ENCODE measurements at regions not wholly inside any gene's neighbourhood (a gene's known extent, or its start where the extent isn't known, plus 50 kb on each side); places are given as distances from the start of the nearest gene placed in this dataset.

DNA sequence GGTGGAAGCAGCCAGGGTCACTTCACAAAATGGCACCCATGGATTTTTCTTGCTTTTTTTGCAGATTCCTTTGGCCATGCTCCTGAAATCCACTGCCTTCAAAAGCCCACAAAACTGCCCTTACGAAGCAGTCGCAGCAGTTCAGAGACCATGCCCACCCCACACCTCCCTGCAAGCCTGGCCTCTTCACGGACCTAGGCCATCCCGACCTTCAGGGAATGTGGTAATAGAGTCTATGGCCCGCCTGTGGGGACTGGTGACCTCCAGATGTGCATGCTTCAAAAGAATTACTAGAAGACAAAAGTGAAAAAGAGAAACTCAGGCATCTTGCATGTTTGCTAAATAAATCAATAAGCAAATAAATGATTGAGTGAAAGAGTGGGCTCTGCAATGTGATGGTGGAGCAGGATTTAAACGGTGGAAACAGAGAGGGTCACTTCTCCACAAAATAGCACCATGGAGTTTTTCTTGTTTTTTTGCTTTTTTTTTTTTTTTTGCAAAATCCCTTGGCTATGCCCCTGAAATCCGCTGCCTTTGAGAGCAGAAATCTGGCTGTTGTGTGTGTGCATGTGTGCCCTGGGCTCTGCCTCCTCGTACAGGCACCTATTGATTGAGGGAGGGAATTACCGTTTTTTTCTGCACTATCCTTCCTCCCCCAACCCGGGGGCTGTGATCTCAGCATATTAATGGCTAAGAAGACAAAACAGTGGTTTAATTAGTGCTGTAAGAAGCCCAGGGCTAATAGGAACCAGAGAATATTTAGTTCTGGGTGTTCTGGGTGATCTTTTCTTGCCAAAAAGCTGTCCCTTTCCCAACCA lies 107.4 kb downstream of the PXDC1 start:
- DNase-seq (ENCODE audit: low read depth), result no peak

DNA sequence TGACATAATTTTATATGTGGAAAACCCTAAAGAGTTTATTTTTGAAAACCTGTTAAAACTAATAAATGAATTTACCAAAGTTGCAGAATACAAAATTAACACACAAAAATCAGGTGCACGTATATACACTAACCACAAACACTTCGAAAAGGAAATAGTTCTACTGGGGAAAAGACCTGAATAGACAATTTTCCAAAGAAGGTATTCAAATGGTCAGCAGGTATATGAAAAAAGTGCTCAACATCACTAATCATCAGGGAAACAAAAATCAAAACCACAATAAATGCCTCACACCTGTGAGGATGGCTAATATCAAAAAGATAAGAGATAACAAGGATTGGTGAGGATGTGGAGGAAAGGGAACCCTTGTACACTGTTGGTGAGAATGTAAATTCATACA lies 110.6 kb downstream of the PXDC1 start:
- DNase-seq (ENCODE audit: low read depth), result no peak

DNA sequence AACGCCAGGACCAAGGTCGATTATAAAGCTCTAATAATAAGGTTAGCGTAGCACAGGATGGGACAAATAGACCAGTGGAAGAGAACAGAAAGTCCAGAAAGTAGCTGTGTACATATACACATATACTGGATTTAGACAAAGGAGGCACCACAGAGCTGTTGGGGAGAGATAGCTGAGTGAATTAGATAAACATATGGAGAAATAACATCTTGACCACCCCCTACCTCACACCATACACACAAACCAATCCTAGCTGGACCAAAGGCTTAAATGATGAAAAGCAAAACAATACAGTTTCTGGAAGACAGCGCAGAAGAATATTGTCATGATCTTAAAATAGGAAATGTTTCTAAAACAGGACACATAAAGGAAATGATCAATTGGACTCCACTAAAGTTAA lies 112.9 kb downstream of the PXDC1 start:
- no peak for DNase-seq (ENCODE audit: low read depth)

DNA sequence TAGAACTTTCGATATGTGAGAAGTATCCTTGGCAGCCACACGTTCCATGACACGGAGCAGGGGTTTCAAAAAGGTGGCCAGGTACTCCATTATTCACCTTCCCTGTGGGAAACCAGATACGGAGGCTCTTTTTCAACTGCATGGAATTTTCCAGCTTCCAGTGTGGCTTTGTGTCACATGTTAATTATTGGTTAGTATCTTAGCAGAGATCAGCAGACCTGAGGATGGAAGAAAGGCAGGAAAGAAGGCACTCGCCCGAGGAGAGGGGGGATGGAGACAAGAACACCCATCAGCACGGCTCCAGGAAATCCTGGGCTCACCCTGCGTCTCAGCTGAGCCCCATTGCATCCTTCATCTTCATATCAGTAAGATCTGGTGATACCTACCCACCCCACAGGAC lies 115.5 kb downstream of the PXDC1 start:
- DNase-seq (ENCODE audit: low read depth), result no peak

DNA sequence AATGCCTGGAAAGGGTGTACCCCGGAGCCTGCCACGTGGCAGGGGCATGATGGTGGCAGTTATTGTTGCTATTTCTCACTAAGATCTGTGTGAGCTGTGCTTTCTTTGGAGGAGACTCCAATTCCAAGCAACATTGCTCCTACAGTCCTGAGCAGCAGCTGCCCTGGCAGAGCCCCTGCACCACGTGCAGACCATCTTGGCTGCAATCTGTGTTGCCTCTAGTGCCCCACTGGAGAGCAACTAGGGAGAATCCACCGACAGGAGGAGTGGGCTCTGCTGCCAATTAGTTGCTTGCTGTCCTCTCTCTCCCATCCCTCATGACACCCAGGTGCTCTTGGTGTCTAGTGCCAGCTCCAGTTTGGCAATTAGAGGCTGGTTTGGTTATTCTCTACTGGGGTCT lies 116.0 kb downstream of the PXDC1 start:
- DNase-seq (ENCODE audit: low read depth), result no peak

DNA sequence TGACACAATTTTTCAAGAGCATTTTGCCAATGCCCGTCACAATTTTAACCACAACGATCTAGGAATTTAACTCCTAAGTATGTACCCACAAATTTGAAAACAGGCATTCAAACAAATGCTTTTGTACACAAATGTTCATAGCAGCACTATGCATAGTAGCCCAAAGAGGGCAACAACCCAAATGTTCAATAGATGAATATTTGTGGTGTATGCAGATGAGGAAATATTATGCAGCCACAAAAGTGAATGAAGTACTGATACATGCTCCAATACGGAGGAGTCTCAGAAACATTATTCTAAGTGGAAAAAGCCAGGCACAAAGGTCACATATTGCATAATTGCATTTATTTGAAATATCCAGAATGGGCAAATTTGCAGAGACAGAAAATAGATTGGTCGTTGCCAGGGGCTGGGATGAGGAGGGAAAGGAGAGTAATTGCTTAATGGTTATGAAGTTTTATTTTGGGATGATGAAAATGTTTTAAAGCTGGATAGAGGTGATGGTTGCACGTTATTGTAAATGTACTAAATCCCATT lies 117.2 kb downstream of the PXDC1 start:
- no peak for DNase-seq (ENCODE audit: low read depth)

DNA sequence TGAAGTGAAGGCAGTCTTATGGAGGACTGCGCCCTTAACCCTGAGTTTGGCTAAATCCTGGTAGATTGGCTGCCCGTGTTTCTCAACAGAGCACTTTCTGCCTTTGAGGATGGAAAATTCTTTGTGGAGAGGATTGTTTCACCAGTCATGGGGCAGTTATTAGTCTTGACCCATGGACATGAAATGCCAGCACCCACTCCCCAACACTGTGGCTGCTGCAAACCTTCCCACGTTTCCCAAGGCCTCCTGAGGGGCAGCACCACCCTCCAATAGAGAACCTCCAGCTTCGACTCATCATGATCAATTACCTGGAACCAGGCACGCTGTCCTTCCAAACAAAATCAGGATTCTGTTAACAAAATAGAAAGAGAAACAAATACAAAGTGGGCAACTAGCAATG lies 117.8 kb downstream of the PXDC1 start:
- no peak for DNase-seq (ENCODE audit: low read depth)

DNA sequence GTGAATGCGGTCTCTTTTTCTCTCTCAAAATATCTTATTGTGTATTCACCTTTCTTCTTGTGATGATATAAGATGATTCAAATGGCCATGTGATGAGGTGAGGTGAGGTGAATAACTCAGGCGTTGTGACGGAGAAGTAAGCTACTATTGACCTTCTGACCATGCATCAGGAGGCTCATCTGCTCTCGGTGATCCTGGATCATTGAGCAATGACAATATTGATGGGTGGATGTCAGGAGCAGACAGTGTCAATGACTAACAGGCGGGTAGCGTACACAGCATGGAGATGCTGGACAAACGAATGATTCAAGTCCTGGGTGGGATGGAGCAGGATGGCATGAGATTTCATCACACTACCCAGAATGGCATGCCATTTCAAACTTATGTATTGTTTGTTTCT lies 119.6 kb downstream of the PXDC1 start:
- no peak for DNase-seq (ENCODE audit: low read depth)

DNA sequence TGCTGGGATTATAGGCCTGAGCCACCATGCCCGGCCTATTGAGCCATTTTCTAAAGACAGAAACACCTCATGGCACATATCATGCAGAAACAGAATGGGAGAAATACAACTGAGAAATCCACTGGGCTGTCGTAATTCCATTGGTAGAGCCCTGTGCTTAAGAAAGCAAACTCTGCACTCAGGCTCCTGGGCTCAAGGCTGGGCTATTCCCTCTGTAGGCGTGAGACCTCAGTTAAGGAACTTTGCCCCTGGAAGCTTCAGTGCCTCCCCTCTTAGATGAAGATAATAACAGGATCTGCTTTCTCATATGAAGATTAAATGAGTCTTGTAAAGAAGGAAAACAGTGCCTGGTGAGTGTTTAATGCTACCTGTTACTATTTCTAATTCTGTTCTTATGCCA lies 120.3 kb downstream of the PXDC1 start:
- no peak for DNase-seq (ENCODE audit: low read depth)

DNA sequence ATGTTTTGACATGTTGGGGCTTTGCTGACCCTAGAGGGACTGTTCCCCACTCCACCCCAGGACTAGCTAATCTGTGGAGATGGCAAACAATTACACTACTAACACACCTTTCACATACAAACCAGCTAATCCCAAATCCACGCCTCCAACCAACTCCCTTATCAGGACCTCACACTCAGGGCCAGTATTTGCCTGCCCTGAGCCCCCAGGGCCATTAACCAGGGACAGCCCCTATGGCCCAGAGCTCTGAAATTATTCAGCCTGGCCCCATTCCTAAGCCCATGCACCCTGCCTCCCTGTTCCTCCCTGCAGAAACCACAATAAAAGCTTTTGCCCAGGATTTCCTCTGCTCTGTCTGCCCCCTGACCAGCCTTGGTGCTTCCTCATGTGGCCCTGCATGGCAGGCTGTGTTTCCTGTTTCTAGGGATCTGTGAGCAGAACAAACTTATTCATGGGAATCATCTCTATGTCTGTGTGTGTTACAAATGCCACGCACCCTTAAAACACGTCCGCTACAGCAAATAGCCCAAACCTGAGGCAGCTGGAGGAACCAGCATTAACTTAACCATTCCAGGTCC lies 121.2 kb downstream of the PXDC1 start:
- DNase-seq (ENCODE audit: low read depth), result no peak

DNA sequence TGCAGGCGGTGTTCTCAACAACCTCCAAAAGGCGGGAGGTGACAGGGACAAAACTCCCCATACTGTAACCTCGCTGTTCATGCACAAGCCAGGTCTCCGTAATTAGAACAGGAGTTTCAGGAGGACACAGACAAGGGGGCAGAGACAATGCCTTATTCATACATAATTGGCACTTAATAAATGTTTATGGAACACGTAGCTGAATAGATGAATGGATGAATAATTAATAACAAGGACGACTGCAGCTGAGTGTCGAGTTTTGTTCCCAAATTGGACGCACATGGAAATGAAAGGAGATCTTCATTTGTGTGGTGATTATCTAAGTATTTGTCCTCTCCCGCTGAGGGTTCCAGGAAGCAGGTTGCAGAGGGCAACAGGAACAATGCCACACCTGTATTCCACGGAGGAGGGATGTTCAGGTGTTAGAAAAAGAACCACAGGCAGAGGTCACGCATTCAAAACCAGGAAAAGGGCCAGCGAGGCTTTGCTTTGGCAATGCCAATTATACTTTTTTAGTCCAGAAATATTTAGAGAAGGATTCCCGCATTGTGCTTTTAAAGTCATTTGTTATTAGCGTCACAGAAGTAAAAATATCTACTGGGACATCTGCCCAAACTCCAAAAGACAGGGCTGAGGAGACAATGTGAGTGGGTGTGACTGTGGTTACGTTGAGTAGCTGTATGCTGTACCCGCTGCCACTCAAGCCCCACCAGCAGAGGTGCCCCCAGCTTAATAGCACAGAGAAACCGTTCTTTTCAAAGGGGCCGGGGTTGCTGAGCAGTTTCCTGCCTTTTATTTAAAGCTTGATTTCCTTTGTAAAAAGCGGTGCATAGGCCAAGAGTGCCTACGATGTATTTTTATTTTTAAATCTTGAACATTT lies 123.3 kb downstream of the PXDC1 start:
- DNase-seq (ENCODE audit: low read depth), result no peak

DNA sequence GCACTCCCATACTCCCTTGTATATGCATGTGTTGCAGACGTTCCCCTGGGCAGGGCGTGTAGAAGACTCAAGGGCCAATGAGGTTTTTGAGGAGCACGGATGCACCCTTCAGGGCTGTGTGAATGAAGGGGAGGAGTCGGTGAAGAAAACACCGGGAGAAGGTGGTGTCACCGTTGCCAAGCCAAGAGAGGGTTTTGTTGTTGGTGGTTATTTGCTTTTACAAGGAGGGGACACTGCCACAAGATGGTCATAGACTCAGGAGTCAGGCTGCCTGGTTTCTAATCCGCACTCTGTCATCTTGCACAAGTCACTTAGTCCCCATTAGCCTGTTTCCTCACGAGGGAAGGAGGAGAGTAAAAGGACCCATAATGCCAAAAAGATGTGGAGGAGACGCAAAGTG lies 124.0 kb downstream of the PXDC1 start:
- no peak for DNase-seq (ENCODE audit: low read depth)

DNA sequence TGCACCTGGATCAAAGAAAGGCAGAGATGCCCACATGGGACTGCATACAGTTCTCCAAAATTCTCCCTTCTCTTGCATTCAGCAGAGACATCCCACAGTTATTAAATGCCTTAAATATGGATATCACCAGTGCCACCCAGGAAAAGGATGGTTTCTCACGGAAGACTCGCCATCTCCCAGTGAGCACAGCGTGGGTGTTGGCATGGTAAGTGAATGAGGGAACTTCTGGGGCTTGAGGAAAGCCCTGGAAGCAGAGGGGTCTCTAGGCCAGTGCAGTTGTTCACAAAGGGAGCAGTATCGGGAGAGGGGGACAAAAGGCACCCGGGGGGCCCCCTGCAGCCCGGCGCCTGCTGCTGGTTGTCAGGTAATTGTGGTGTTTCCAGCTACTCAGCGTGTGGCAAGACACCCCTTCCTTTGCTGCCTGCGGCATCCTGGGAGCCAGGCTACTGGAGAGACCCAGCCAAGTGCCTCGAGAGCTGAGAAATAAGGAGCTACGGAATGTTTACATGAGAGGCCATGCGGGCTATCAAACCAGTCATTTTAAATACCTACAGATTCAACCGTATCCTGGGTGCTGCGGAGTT lies 125.4 kb downstream of the PXDC1 start:
- no peak for DNase-seq (ENCODE audit: low read depth)

DNA sequence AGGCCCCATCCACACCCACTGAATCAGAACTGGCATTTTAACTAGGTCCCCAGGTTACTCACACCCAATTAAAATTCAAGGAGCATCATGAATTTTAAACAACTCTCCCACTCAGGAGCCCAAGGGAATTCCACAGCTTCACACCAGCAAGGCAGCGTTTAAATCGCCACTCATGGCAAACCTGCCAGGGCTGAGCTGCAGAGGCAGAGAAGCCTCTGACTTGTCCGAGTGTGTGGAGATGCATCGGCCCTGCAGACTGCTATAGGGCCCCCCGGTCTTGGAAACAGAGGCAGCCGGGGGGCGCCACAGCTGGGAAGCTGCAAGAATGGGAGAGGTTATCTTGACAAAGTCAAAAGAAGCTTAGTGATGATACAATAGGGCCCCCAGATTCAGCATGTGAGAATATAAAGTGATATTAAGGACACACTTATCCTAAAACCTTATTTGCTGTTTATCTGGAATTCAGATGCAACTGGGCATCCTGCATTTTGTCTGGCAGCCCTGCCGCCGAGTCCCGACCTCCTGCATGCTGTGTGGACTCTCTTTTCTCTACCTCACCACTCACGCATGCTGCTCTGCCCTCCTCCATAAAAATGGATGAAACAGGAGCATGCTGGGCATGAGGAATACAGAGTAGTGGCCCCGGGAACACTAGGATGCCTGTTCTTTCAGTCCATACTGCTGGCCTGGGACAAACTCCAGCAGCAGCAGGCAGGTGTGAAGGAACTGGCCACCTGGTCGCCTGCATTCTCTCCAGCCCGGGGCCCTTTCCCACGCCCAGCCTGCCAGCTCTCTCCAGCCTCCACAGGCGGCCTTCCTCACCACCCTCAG lies 126.1 kb downstream of the PXDC1 start:
- no peak for DNase-seq (ENCODE audit: low read depth)

DNA sequence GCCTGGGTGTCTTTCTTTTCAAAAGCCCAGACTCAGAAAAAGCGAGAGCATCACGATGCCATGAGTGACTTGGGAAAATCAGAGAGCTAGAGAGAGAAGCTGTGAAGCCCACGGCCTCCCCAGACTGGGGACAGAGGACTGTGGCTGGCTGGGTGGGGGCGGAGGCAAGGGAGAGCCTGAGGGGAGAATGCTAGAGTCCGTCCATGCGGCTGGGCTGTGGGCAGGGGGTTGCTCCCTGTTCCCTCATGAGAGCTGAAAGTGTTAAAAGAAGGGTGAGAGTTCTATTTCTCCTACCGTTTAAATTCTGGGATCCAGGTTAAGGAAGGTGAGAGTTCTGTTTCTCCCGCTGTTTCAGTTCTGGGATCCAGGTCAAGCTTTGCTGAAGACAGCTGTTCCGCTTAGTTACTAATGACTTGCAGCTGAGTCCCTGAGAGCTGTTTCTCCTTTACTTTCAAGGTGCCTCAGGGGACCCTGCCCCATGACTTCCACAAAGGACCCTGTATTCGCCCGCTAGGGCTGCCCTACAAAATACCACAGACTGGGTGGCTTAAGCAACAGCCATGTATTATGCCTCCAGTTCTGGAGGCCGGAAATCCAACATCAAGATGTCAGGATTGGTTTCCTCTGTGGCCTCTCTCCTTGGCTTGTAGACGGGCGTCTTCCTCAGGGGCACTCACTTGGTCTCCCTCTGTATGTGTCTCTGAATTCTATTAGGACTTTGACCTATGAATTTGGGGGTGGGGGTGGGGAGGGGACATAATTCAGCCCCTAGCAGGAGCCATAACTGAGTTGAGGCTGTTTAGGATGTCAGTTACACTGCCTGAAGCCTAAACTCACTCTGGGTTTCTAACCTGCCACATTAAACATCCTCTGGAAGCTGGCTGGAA lies 127.0 kb downstream of the PXDC1 start:
- DNase-seq (ENCODE audit: low read depth), result no peak

DNA sequence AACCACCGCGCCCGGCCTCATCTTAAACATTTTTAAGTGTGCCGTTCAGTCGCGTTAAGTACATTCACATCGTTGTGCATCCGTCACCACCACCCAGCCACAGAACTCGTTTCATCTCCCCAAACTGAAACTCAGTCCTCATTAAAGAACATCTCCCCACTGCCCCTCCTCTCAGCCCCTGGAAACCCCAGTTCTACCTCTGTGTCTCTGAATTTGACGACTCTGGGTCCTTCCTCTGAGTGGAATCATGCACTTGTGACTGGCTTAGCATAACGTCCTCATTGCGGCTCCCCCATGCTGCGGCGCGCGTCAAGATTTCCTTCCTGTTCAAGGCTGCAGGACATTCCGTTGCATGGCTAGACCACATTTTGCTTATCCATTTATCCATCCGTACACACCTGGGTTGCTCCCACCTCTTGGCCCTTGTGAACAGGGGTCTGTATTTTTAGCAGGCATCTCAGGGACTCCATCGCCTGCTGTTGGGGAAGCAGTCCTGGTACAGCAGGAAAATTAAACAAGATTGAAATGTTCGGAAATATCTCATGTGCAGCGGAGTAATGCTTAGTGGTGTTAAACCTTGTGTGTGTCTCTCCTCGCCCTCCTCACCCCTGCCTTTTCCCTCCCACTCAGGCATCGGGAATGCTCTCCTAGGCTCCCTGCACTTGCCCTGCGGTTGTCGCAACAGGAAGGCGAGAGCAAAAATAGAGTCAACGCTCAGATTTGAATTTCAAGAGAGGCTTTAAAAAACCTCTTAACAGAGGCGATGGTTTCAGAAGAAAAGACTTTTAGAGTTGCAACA lies 127.9 kb downstream of the PXDC1 start:
- DNase-seq (ENCODE audit: low read depth), result no peak

DNA sequence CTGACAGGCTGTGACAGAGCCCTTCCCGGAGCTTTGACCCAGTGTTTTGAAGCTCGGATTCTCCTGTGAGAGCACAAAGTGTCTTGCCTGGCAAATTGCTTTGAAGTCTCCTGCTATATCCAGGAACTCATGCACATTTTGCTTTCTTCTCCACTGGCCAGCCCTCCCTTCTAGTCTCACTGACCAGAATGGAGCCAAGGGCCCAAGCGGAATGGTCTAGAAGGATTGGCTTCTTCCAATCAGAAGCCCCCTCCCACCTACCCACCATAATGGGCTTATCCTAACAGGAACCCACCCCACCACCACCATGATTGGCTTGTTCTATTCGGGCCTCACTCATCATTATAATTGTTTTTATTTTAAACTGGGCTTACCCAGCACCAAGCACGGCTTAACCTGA lies 130.1 kb downstream of the PXDC1 start:
- DNase-seq (ENCODE audit: low read depth), result no peak

DNA sequence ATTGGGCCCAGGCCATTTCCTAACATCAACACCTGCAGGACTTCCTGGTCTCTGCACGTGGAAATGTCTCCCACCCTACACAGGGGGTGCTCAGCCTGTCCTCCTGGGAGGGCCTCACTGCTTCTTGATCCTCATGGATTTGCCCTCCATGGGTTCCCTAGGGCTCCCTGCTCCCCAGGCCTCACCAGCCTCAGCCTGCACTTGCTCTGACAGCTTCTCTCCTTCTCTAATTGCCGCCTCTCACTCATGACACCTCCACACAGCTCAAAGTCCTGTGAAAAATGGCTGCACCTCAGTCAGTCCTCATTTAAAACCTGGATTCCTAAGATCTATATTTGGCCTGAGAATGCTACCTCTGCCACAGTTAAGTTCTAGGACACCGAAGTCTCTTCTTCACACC lies 130.6 kb downstream of the PXDC1 start:
- DNase-seq (ENCODE audit: low read depth), result no peak

DNA sequence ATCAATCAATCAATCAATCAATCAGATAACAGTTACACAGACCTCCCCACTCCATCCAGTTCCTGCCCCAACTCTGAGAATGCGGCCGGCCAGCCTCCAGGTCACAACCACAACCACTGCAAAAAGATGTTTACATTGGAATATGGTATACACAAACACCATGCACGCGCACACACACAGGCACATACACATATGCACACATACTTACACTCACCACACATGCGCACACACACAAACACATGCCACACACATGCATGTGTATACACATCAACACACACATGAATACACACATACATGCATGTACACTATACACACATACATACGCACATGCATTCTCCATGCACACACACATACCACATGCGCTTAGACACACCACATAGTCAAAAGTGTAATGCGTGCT lies 131.1 kb downstream of the PXDC1 start:
- DNase-seq (ENCODE audit: low read depth), result no peak

DNA sequence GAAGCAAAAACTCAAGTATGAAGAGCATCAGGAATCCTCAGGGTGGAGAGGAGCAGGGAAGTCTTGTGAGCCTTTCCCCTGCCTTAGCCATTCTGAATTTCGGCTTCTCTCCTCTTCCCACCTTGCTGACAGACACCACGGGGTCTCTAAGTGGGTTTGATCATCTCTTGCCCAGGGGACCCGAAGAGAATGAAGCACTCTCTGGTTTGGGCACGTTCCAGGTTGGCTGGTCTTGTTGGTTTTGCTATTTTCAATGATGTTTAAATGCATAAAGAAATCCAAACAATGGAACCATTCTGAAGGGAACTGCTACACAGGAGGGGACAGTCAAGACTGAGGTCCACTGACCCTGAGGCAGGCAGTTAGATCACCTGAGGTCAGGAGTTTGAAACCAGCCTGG lies 131.7 kb downstream of the PXDC1 start:
- DNase-seq (ENCODE audit: low read depth), result no peak

Measured in GM04504 (cell line).